ENCODE measurements at regions not wholly inside any gene's neighbourhood (a gene's known extent, or its start where the extent isn't known, plus 50 kb on each side); places are given as distances from the start of the nearest gene placed in this dataset.

DNA sequence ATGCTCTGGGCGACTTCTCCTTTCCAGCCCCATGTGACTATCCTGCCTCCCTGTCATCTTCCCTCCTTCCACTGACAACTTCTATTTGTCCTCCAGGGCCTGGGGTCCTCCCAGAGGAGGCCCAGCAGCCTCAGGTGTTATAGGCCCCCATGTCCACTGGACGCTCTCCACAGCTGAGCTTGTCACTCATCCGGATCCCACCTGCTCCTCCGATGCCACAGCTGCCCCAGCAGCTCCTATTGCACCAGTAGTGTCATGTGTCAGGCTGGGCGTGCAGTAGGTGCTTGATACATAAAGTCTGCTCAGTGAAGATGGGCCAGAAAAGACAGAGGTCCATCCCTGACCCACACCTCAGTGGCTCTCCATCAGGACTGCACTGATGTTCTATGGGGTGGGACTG, 305.7 kb upstream of the MYT1L start:
- POLR2A ChIA-PET = no interaction called here
- CTCF ChIA-PET = no interaction called here
- H3K4me3 ChIP-seq (ENCODE audit: low read depth, low read length) = no peak overlapping the region
- TF ChIP-seq, protein P1, sequence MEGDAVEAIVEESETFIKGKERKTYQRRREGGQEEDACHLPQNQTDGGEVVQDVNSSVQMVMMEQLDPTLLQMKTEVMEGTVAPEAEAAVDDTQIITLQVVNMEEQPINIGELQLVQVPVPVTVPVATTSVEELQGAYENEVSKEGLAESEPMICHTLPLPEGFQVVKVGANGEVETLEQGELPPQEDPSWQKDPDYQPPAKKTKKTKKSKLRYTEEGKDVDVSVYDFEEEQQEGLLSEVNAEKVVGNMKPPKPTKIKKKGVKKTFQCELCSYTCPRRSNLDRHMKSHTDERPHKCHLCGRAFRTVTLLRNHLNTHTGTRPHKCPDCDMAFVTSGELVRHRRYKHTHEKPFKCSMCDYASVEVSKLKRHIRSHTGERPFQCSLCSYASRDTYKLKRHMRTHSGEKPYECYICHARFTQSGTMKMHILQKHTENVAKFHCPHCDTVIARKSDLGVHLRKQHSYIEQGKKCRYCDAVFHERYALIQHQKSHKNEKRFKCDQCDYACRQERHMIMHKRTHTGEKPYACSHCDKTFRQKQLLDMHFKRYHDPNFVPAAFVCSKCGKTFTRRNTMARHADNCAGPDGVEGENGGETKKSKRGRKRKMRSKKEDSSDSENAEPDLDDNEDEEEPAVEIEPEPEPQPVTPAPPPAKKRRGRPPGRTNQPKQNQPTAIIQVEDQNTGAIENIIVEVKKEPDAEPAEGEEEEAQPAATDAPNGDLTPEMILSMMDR (IDR thresholded peaks at IDR 0.05; ENCODE audit: insufficient read depth, low read depth, low read length) = no peak
- no peaks in the 10 kb centered on the region for H3K36me3 ChIP-seq (ENCODE audit: control insufficient read depth, insufficient read depth, low read length)
- no peak for DNase-seq (ENCODE audit: low read depth)
- no peaks in the 10 kb centered on the region for H3K27me3 ChIP-seq (ENCODE audit: control insufficient read depth, insufficient read depth, low read length)

DNA sequence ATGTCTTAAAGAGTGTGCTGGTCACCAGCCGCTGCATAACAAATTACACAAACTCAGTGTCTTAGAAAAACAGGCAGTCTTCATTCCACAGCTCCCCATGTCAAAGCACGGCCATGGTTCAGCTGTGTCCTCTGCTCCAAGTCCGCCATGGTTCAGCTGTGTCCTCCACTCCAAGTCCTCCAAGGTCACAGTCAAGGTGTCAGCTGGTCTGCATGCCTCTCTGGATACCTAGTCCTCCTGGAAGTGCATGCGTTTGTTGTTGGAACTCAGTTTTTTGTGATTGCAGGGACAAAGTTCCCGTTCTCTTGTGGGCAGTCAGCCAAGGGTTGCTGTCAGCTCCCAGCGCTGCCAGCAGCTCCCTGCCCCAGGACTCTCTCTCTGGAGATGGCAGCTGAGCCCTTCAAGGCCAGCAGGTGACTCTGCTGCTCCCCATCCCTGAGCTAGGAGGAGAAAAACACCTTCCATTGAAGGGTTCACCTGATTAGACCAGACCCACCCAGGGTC, 304.0 kb upstream of the MYT1L start:
- ChIA-PET POLR2A (no interaction called here), CTCF (no interaction called here)
- Histone ChIP-seq H3K36me3 (ENCODE audit: control insufficient read depth, insufficient read depth, low read length) (no peaks in the 10 kb centered on the region), H3K4me3 (ENCODE audit: low read depth, low read length) (no peak overlapping the region), H3K27me3 (ENCODE audit: control insufficient read depth, insufficient read depth, low read length) (no peaks in the 10 kb centered on the region)
- no peak for DNase-seq (ENCODE audit: low read depth)
- TF ChIP-seq, protein P1 (IDR thresholded peaks at IDR 0.05; ENCODE audit: insufficient read depth, low read depth, low read length) = no peak

DNA sequence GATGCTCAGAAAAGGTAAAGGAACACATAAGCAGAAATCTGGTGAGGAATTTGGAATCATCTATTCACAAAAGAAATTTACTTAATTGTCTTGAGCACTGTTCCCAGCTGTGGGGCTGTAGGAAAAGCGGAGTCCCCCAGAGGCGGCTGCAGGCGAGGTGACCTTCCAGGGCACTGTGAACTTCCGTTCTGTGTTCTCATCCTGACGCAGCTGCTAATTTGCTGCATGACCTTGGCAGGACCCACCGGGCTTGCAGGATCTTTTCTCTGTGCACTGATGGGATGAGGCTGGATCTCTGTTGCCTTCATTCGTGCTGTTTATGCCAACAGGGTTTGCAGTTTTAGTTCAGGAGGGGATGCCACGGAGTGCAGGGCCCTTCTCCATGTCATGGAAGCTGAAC, 301.9 kb upstream of the MYT1L start:
- ChIA-PET POLR2A (no interaction called here), CTCF (no interaction called here)
- TF ChIP-seq, protein P1 (IDR thresholded peaks at IDR 0.05; ENCODE audit: insufficient read depth, low read depth, low read length) = no peak
- Histone ChIP-seq H3K4me3 (ENCODE audit: low read depth, low read length) (no peak overlapping the region), H3K36me3 (ENCODE audit: control insufficient read depth, insufficient read depth, low read length) (no peaks in the 10 kb centered on the region), H3K27me3 (ENCODE audit: control insufficient read depth, insufficient read depth, low read length) (no peaks in the 10 kb centered on the region)
- DNase-seq (ENCODE audit: low read depth) = no peak

DNA sequence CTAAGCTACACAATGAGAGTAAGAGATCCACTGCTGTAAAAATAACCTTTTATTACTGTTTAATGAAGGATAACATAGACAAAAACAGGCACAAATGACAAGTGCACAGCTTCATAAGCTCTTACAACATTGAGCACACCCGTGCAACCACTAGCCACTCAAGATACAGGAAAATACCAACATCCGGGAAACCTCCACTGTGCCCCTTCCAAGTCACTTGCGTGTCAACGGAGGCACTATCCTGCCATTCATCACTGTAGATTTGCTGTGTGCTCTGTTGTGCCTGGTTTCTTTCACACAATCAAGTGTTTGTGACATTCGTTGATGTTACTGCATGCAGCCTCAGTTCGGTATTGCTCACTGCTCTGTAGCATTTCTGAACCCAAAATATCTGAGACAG, 292.9 kb upstream of the MYT1L start:
- ChIA-PET POLR2A (no interaction called here), CTCF (no interaction called here)
- no peaks in the 10 kb centered on the region for H3K27me3 ChIP-seq (ENCODE audit: control insufficient read depth, insufficient read depth, low read length)
- no peaks in the 10 kb centered on the region for H3K36me3 ChIP-seq (ENCODE audit: control insufficient read depth, insufficient read depth, low read length)
- TF ChIP-seq, protein P1 (IDR thresholded peaks at IDR 0.05; ENCODE audit: insufficient read depth, low read depth, low read length) = no peak
- H3K4me3 ChIP-seq (ENCODE audit: low read depth, low read length) = no peak overlapping the region
- DNase-seq (ENCODE audit: low read depth) = no peak

DNA sequence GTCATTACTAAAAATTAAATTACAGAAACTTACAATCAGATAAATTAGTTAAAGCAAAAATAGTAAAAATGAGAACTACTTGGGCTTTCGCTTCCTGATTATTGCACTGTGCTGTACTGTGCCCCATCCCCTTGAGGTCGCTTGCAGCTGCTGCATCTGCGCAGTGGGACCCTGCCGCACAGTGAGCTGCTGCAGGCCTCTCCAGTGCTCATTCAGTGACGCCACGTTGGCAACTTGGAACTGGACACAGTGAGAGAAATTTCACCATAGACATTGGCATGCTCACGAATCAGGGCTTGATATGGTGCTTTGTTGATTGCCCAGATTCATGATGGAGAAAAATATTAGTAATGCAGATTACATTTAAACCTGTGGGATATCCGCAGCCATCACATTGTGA, 290.8 kb upstream of the MYT1L start:
- ChIA-PET POLR2A (no interaction called here), CTCF (no interaction called here)
- no peaks in the 10 kb centered on the region for H3K36me3 ChIP-seq (ENCODE audit: control insufficient read depth, insufficient read depth, low read length)
- DNase-seq (ENCODE audit: low read depth) = no peak
- no peak overlapping the region for H3K4me3 ChIP-seq (ENCODE audit: low read depth, low read length)
- no peaks in the 10 kb centered on the region for H3K27me3 ChIP-seq (ENCODE audit: control insufficient read depth, insufficient read depth, low read length)
- TF ChIP-seq, protein P1 (IDR thresholded peaks at IDR 0.05; ENCODE audit: insufficient read depth, low read depth, low read length) = no peak
